Liver (tissue), 8 donors: ENCODE measurements at regions not wholly inside any gene's neighbourhood (a gene's known extent, or its start where the extent isn't known, plus 50 kb on each side); places are given as distances from the start of the nearest gene placed in this dataset.

Experiments
- DNase-seq: peaks from one replicate; pipeline ENCODE4 v3.0.0-alpha.2; 2017; ENCODE audit warnings: low spot score
- H3K27ac ChIP-seq, 2 donors: one replicate each; pipeline ENCODE4 v1.7.0; 2013; ENCODE audit warnings: inconsistent platforms in 2 of 2, low read length in 2 of 2, control low read depth in 1 of 2, low read depth in 1 of 2, mild to moderate bottlenecking in 1 of 2
- H3K27me3 ChIP-seq, 4 donors: one replicate each; pipeline versions ENCODE4 v1.6.1 to v1.7.0; 2013; ENCODE audit warnings: low read length in 3 of 4, inconsistent platforms in 1 of 4, mild to moderate bottlenecking in 1 of 4, moderate library complexity in 1 of 4; ENCODE audit not compliant: control insufficient read depth in 4 of 4, insufficient read depth in 4 of 4
- H3K36me3 ChIP-seq, 4 donors: one replicate each; pipeline versions ENCODE4 v1.6.1 to v1.7.0; 2013; ENCODE audit warnings: low read length in 3 of 4, mild to moderate bottlenecking in 3 of 4, low read depth in 1 of 4, moderate library complexity in 1 of 4; ENCODE audit not compliant: control insufficient read depth in 4 of 4, insufficient read depth in 3 of 4
- H3K4me1 ChIP-seq, 4 donors: one replicate each; pipeline versions ENCODE4 v1.6.1 to v1.7.0; 2013; ENCODE audit warnings: low read length in 3 of 4, mild to moderate bottlenecking in 3 of 4, moderate library complexity in 1 of 4; ENCODE audit not compliant: control insufficient read depth in 4 of 4, insufficient read depth in 4 of 4
- H3K4me3 ChIP-seq, 3 donors: one replicate each; pipeline versions ENCODE4 v1.6.1 to v1.7.0; 2013; ENCODE audit warnings: low read length in 3 of 3, control low read depth in 1 of 3, low read depth in 1 of 3, mild to moderate bottlenecking in 1 of 3
- H3K9ac ChIP-seq, 2 donors: one replicate each; pipeline ENCODE4 v1.7.0; 2013; ENCODE audit warnings: low read length in 2 of 2, mild to moderate bottlenecking in 2 of 2, moderate library complexity in 2 of 2, control low read depth in 1 of 2, low read depth in 1 of 2
- H3K9me3 ChIP-seq, 4 donors: one replicate each; pipeline versions ENCODE4 v1.6.1 to v1.7.0; 2013; ENCODE audit warnings: low read length in 3 of 4; ENCODE audit not compliant: control insufficient read depth in 4 of 4
- ATF3 ChIP-seq: IDR thresholded peaks from 2 replicates; pipeline ENCODE4 v1.6.1; 2016; ENCODE audit warnings: antibody characterized with exemption
- EGR1 ChIP-seq, 2 donors: IDR thresholded peaks; 2 replicates each; pipeline ENCODE4 v1.6.1; 2016 to 2018; ENCODE audit warnings: antibody characterized with exemption in 2 of 2, low read depth in 2 of 2
- FOXA1 ChIP-seq: IDR thresholded peaks from 2 replicates; pipeline ENCODE4 v1.6.1; 2016; ENCODE audit warnings: antibody characterized with exemption
- FOXA2 ChIP-seq: IDR thresholded peaks from 2 replicates; pipeline ENCODE4 v1.6.1; 2016; ENCODE audit warnings: antibody characterized with exemption
- GABPA ChIP-seq, 2 donors: IDR thresholded peaks in 1 of 2; conservative IDR thresholded peaks in 1 of 2; 2 replicates each; pipeline ENCODE4 v1.6.1; 2016; ENCODE audit warnings: antibody characterized with exemption in 2 of 2, mild to moderate bottlenecking in 1 of 2, moderate library complexity in 1 of 2
- HNF4A ChIP-seq, 2 donors: conservative IDR thresholded peaks; 2 replicates each; pipeline ENCODE4 v1.6.1; 2016; ENCODE audit warnings: antibody characterized with exemption in 2 of 2, mild to moderate bottlenecking in 2 of 2
- HNF4G ChIP-seq: IDR thresholded peaks from 2 replicates; pipeline ENCODE4 v1.6.1; 2016; ENCODE audit warnings: antibody characterized with exemption
- MAX ChIP-seq: IDR thresholded peaks from 2 replicates; pipeline ENCODE4 v1.6.1; 2016; ENCODE audit warnings: antibody characterized with exemption
- NR2F2 ChIP-seq: IDR thresholded peaks from 2 replicates; pipeline ENCODE4 v1.6.1; 2016; ENCODE audit warnings: antibody characterized with exemption
- RAD21 ChIP-seq, 2 donors: IDR thresholded peaks; 2 replicates each; pipeline ENCODE4 v1.6.1; 2016; ENCODE audit warnings: antibody characterized with exemption in 2 of 2, mild to moderate bottlenecking in 2 of 2
- REST ChIP-seq: IDR thresholded peaks from 2 replicates; pipeline ENCODE4 v1.6.1; 2016; ENCODE audit warnings: antibody characterized with exemption, mild to moderate bottlenecking
- RXRA ChIP-seq, 2 donors: IDR thresholded peaks; 2 replicates each; pipeline ENCODE4 v1.6.1; 2017 to 2018; ENCODE audit warnings: antibody characterized with exemption in 2 of 2, mild to moderate bottlenecking in 1 of 2
- SP1 ChIP-seq: IDR thresholded peaks from 2 replicates; pipeline ENCODE4 v1.6.1; 2018; ENCODE audit warnings: antibody characterized with exemption, mild to moderate bottlenecking
- TAF1 ChIP-seq: conservative IDR thresholded peaks from 2 replicates; pipeline ENCODE4 v1.6.1; 2016; ENCODE audit warnings: antibody characterized with exemption, mild to moderate bottlenecking
- YY1 ChIP-seq: IDR thresholded peaks from 2 replicates; pipeline ENCODE4 v1.6.1; 2016; ENCODE audit warnings: antibody characterized with exemption, mild to moderate bottlenecking
- ZBTB33 ChIP-seq: IDR thresholded peaks from 2 replicates; pipeline ENCODE4 v1.6.1; 2016; ENCODE audit warnings: antibody characterized with exemption
- WGBS: extraction: QIAGEN DNeasy Blood & Tissue Kit; methylation state at CpG from one replicate; pipeline ENCODE4 v1.1.7; 2013; 5-methylcytosine and 5-hydroxymethylcytosine counted together
- TF ChIP-seq, protein P1 (sequence below): fragments of 150-350 bp; IDR thresholded peaks from 2 replicates; pipeline ENCODE4 v1.5.1; 2017; ENCODE audit warnings: improper control_type of control experiment, low read depth, low read length; ENCODE audit not compliant: missing input control
- donor health status: healthy.
- donor health status: healthy.
- donor health status: healthy.
- donor health status: healthy.
- donor health status: healthy.

GRCh38 chr5:87155106-87155505 is 112.6 kb upstream of the RASA1 start:
- no peak for TF ChIP-seq RAD21 (IDR thresholded peaks at IDR 0.05)
- TF ChIP-seq NR2F2, result no peak
- TF ChIP-seq HNF4G, result no peak
- no peak for TF ChIP-seq YY1
- no peak for TF ChIP-seq REST
- TF ChIP-seq EGR1 (IDR thresholded peaks at IDR 0.05; ENCODE audit: low read depth in 2 of 2), result no peak
- TF ChIP-seq HNF4A (conservative IDR thresholded peaks at IDR 0.05), result no peak
- TF ChIP-seq FOXA1, result no peak
- TF ChIP-seq FOXA2, result no peak
- no peak for TF ChIP-seq ZBTB33
- TF ChIP-seq, protein P1, sequence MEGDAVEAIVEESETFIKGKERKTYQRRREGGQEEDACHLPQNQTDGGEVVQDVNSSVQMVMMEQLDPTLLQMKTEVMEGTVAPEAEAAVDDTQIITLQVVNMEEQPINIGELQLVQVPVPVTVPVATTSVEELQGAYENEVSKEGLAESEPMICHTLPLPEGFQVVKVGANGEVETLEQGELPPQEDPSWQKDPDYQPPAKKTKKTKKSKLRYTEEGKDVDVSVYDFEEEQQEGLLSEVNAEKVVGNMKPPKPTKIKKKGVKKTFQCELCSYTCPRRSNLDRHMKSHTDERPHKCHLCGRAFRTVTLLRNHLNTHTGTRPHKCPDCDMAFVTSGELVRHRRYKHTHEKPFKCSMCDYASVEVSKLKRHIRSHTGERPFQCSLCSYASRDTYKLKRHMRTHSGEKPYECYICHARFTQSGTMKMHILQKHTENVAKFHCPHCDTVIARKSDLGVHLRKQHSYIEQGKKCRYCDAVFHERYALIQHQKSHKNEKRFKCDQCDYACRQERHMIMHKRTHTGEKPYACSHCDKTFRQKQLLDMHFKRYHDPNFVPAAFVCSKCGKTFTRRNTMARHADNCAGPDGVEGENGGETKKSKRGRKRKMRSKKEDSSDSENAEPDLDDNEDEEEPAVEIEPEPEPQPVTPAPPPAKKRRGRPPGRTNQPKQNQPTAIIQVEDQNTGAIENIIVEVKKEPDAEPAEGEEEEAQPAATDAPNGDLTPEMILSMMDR, result no peak
- no peak for TF ChIP-seq RXRA (IDR thresholded peaks at IDR 0.05)
- TF ChIP-seq MAX, result no peak
- TF ChIP-seq GABPA (IDR thresholded peaks at IDR 0.05 in 1 of 2, conservative IDR thresholded peaks at IDR 0.05 in 1 of 2), result no peak
- H3K9me3 ChIP-seq, result no peaks in the 10 kb centered on the region
- no peak for DNase-seq
- 93% methylated on average over 4 of the region's 4 CpGs for WGBS
- no peaks in the 10 kb centered on the region for H3K27me3 ChIP-seq
- no peak overlapping the region for H3K27ac ChIP-seq
- H3K4me1 ChIP-seq, result no peaks in the 10 kb centered on the region
- no peak overlapping the region for H3K9ac ChIP-seq
- H3K36me3 ChIP-seq, result no peaks in the 10 kb centered on the region
- H3K4me3 ChIP-seq, result no peak overlapping the region

DNA sequence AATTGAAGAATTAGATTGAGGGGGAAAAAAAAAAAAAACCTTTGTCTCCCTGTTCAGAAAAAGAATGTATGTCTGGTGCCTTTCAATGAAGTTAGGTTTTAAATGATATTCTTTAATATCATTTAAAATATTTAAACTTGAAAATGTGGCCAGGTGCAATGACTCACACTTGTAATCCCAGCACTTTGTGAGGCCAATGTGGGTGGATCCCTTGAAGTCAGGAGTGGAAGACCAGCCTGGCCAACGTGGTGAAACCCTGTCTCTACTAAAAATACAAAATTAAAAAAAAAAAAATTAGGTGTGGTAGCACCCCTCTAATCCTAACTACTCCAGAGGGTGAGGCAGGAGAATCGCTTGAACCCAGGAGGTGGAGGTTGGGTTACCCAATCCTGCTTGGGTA is 111.1 kb upstream of the RASA1 start:
- Histone ChIP-seq H3K27me3 (no peaks in the 10 kb centered on the region), H3K4me1 (no peaks in the 10 kb centered on the region), H3K9me3 (no peaks in the 10 kb centered on the region), H3K9ac (no peak overlapping the region), H3K36me3 (no peaks in the 10 kb centered on the region), H3K4me3 (no peak overlapping the region), H3K27ac (no peak overlapping the region)
- 67% methylated on average over 2 of the region's 2 CpGs for WGBS
- DNase-seq, result no peak
- TF ChIP-seq EGR1 (IDR thresholded peaks at IDR 0.05; ENCODE audit: low read depth in 2 of 2) (no peak), ATF3 (no peak), TAF1 (no peak), YY1 (no peak), GABPA (IDR thresholded peaks at IDR 0.05 in 1 of 2, conservative IDR thresholded peaks at IDR 0.05 in 1 of 2) (no peak), RXRA (IDR thresholded peaks at IDR 0.05) (no peak), MAX (no peak), NR2F2 (no peak), HNF4G (no peak), HNF4A (conservative IDR thresholded peaks at IDR 0.05) (no peak), REST (no peak), FOXA2 (no peak), SP1 (no peak), RAD21 (IDR thresholded peaks at IDR 0.05) (no peak)
- TF ChIP-seq, protein P1, result no peak
